ENCODE measurements at regions not wholly inside any gene's neighbourhood (a gene's known extent, or its start where the extent isn't known, plus 50 kb on each side); places are given as distances from the start of the nearest gene placed in this dataset.
"Not testable (repeated sequence)": the region's sequence is repeated elsewhere in the genome, so short reads cannot be mapped to it uniquely, and the experiment has no call there.

DNA sequence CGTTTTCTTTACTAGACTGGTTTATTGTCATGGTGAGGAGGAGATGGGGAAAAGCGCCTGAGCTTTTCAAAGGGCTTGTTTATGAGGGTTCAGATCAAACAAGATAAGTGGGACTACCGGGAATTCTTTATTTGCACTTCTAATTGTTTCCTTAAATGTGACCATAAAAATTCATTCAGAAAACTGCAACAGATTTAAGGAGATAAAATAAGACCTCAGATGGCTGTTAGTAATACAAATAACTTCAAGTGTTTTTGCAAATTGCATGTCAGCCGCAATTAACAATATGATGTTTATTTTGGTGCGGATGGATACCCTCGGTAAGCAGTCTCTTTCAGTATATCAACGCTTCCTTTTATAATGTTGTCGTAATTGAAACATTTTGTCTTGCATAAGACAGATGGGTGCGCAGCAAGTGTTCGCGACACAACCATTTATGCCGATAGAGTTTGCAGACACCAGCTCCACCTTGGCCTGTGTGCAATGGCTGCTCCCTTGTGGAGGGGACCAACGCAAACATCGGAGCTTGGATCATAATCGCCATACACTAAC, 151.0 kb downstream of the C4orf33 start:
- intact Hi-C loops (cut with DNase I) = no loop called here
- peak in 1 of 10 donors; percentile 22 for DNase-seq

GRCh38 chr4:129248621-129249020, 152.7 kb downstream of the C4orf33 start:
- DNase-seq = no peak
- intact Hi-C loops (cut with DNase I) = no loop called here

DNA sequence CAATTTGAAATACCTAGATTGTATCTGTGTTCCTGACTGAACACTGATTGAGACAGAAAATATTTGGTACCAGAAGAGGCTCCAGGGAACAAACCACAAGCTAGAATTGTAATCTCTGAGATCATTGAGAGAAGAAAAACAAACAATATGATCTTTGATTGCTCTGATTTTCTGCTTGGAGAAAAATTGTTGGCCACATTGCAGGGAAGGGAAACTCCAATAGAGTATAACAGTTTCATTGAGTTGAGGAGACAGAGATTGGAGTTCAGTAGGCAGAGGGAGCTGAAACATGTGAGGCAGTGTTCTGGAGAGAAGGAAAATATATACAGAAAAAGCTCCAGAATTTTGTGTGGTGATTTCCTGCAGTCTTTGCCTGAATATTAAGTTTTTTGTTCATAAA, 158.2 kb downstream of the C4orf33 start:
- intact Hi-C loops (cut with DNase I) = no loop called here
- DNase-seq = no peak

- intact Hi-C loops (cut with DNase I) = no loop called here
- DNase-seq = no peak
Measured at GRCh38 chr4:129254526-129254925, 158.6 kb downstream of the C4orf33 start.

GRCh38 chr4:129261584-129261983, 165.6 kb downstream of the C4orf33 start:
- intact Hi-C loops (cut with DNase I) = no loop called here
- no peak for DNase-seq

- no peak for DNase-seq
Measured at GRCh38 chr4:129264008-129264657, 168.2 kb downstream of the C4orf33 start.

GRCh38 chr4:129278868-129279267, 182.9 kb downstream of the C4orf33 start:
- no peak for DNase-seq
- intact Hi-C loops (cut with DNase I) = no loop called here

More at GRCh38 chr4:129264008-129264657, 168.2 kb downstream of the C4orf33 start:
- intact Hi-C loops (cut with DNase I) = no loop called here

DNA sequence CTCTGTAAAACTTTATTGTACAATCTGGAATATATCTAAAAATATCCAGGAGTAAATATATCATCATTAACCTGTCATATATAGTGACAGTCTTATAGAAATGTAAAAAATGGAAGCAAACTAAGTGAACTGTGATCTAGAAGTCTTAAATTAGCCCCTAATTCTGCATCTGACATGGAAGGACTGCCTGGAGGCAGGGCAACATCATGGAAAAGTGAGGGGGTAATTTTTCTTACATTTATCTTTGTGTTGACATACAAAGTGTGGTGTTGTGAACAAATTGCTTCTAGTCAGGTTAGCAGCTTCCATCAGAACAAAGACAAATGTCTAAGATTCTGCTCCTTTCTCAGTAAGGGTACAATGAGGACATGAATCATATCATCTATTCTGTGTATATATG, 186.3 kb downstream of the C4orf33 start:
- intact Hi-C loops (cut with DNase I) = no loop called here

GRCh38 chr4:129292194-129292593, 196.2 kb downstream of the C4orf33 start:
- peak in 1 of 10 donors; percentile 48 for DNase-seq
- intact Hi-C loops (cut with DNase I) = not testable (repeated sequence)

More for the DNA sequence above, 186.3 kb downstream of the C4orf33 start:
- DNase-seq = no peak

- DNase-seq = no peak
- intact Hi-C loops (cut with DNase I) = no loop called here
Measured at GRCh38 chr4:129314781-129315180, 218.8 kb downstream of the C4orf33 start.

- DNase-seq = no peak
- intact Hi-C loops (cut with DNase I) = no loop called here
Measured at GRCh38 chr4:129322920-129323319, 227.0 kb downstream of the C4orf33 start.

DNA sequence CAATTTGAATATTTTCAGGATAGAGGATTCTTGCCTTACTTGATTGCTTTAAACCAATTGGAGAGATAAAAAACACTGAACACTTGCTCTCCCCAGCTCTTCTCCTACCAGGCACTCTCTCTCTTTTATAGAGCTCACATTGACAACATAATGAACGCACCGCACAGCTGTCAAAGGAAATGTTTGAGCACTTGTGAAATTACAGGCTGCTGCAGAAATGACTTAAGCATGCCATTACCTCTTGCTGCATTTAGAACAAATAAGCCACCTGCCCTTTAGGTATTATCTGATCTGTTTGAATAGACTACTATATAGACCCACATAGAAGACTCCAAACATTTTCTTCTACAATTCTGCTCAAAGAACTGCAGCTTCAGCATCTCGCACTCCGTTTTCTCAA, 227.7 kb downstream of the C4orf33 start:
- intact Hi-C loops (cut with DNase I) = no loop called here
- DNase-seq = no peak

- intact Hi-C loops (cut with DNase I) = no loop called here
- no peak for DNase-seq
Measured at GRCh38 chr4:129326571-129327460, 230.9 kb downstream of the C4orf33 start.

- intact Hi-C loops (cut with DNase I) = no loop called here
- DNase-seq = no peak
Measured at GRCh38 chr4:129327637-129328036, 231.7 kb downstream of the C4orf33 start.

DNA sequence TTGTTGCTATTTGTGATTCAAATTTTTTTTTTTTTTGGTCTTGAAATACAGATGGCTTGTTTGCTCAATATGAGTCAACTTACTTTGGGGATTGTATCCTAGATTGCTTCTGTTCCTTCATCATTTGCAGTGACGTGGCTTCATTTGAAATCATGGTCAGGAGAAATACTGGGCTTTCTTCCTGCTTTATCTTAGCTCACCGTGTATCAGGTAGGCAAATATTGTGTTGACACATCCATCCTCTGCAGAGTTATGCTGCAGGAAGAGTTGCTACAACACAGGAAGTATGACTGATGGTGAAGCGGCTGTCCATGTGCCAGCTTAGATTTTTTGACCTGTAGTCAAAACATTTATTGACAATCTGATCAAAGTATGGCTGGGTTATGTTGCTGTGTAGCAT, 232.2 kb downstream of the C4orf33 start:
- intact Hi-C loops (cut with DNase I) = no loop called here
- DNase-seq = no peak

- intact Hi-C loops (cut with DNase I) = no loop called here
- DNase-seq = no peak
Measured at GRCh38 chr4:129334136-129334535, 238.2 kb downstream of the C4orf33 start.

DNA sequence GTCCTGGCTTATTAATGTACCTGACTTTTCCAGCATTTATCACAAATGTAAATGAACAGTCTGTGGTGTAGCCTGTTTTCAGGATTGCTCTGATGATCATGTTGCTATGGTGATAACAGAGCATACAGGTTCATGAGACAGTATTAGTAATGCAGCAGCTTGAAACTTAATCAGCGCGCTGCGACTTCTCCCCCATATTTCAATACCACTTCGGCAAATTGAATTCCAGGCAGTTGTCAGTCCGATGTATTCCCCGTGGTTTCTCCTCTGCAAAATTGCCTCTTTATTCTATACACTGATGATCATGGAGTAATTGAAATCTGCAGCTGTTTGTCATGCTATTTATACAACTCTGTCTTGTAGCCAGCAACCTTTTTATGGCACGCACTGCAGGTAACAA, 239.3 kb downstream of the C4orf33 start:
- no peak for DNase-seq
- intact Hi-C loops (cut with DNase I) = no loop called here

DNA sequence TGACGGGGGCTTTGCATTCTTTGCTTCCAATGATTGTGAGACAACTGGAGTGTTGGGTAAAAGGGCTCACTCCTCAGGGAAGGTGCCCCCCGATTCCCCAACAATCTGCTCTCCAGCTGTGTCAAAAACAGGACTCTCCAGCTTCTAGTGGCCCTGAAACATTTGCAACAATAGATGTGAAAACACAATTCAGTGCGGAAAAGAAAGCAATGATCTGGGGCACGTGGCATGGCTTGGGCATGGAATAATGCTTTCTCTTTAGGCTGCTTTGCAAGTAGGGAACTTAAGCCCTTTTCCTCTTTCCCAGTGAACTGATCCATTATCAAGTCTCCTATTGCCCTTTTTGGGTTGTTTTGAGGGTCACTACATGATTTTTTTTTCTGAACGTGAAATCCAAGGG, 239.9 kb downstream of the C4orf33 start:
- intact Hi-C loops (cut with DNase I) = no loop called here
- DNase-seq = peak in 1 of 10 donors; percentile 51

- DNase-seq = no peak
- intact Hi-C loops (cut with DNase I) = no loop called here
Measured at GRCh38 chr4:129336457-129337227, 240.7 kb downstream of the C4orf33 start.

DNA sequence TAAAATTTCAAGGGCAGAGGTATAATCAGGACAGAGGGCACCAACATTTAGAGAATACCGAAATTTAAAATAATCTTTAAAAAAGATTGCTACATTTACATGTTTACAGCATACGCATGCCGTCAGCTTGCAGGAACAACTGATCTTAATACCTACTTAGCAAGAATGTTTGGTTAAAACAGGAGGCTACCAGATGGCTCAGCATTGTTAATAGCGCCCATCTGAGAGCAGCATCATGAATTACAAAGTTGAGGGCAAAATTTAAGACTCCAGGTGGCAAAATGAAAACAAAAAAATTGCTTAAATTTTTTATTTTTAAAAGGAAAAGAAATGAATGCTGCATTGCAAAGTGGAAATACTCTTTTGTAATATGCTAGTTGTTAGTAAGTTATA, 241.3 kb downstream of the C4orf33 start:
- DNase-seq = no peak
- intact Hi-C loops (cut with DNase I) = no loop called here
